Endothelial cell (in vitro differentiated cells): ENCODE measurements at regions not wholly inside any gene's neighbourhood (a gene's known extent, or its start where the extent isn't known, plus 50 kb on each side); places are given as distances from the start of the nearest gene placed in this dataset.

Experiments used
- DNase-seq: peaks from one replicate; pipeline ENCODE4 v3.0.0; 2021; ENCODE audit warnings: low spot score
- H3K27ac Mint-ChIP-seq: one replicate; pipeline ENCODE4 v1.8.0; 2021; ENCODE audit warnings: mixed read lengths, inconsistent platforms; ENCODE audit not compliant: unreplicated experiment
- H3K27me3 Mint-ChIP-seq: one replicate; pipeline ENCODE4 v1.8.0; 2021; ENCODE audit warnings: mild to moderate bottlenecking, moderate library complexity, mixed read lengths, inconsistent platforms; ENCODE audit not compliant: unreplicated experiment
- H3K36me3 Mint-ChIP-seq: one replicate; pipeline ENCODE4 v1.8.0; 2021; ENCODE audit warnings: mild to moderate bottlenecking, low read depth, mixed read lengths, inconsistent platforms; ENCODE audit not compliant: unreplicated experiment
- H3K4me1 Mint-ChIP-seq: one replicate; pipeline ENCODE4 v1.8.0; 2021; ENCODE audit warnings: mild to moderate bottlenecking, mixed read lengths, inconsistent platforms; ENCODE audit not compliant: unreplicated experiment
- H3K4me3 Mint-ChIP-seq: one replicate; pipeline ENCODE4 v1.8.0; 2021; ENCODE audit warnings: mild to moderate bottlenecking, mixed read lengths, inconsistent platforms; ENCODE audit not compliant: unreplicated experiment
- H3K9me3 Mint-ChIP-seq: one replicate; pipeline ENCODE4 v1.8.0; 2021; ENCODE audit warnings: mixed read lengths, inconsistent platforms; ENCODE audit not compliant: unreplicated experiment
- CTCF ChIP-seq: fragments of 200-600 bp; sonication (generic); IDR thresholded peaks from one replicate; pipeline ENCODE4 v1.5.0; 2021; ENCODE audit warnings: antibody characterized with exemption; ENCODE audit not compliant: unreplicated experiment

- H3K27me3 Mint-ChIP-seq = no peaks in the 10 kb centered on the region
- no peaks in the 10 kb centered on the region for H3K36me3 Mint-ChIP-seq
- no peak for DNase-seq
- no peaks in the 10 kb centered on the region for H3K4me1 Mint-ChIP-seq
- no peak overlapping the region for H3K27ac Mint-ChIP-seq
- TF ChIP-seq CTCF = no peak
- no peaks in the 10 kb centered on the region for H3K9me3 Mint-ChIP-seq
- no peak overlapping the region for H3K4me3 Mint-ChIP-seq
Observed at GRCh38 chr6:100959280-100959679, 78.2 kb upstream of the ASCC3 start.

- no peak for TF ChIP-seq CTCF
- H3K4me3 Mint-ChIP-seq = no peak overlapping the region
- no peak overlapping the region for H3K27ac Mint-ChIP-seq
- no peaks in the 10 kb centered on the region for H3K36me3 Mint-ChIP-seq
- no peaks in the 10 kb centered on the region for H3K27me3 Mint-ChIP-seq
- H3K9me3 Mint-ChIP-seq = no peaks in the 10 kb centered on the region
- H3K4me1 Mint-ChIP-seq = no peaks in the 10 kb centered on the region
- DNase-seq = no peak
Observed at GRCh38 chr6:100962466-100962865, 81.3 kb upstream of the ASCC3 start.

GRCh38 chr6:100965067-100965466, 83.9 kb upstream of the ASCC3 start:
- H3K4me1 Mint-ChIP-seq = no peaks in the 10 kb centered on the region
- no peaks in the 10 kb centered on the region for H3K9me3 Mint-ChIP-seq
- H3K27ac Mint-ChIP-seq = no peak overlapping the region
- no peak for TF ChIP-seq CTCF
- H3K36me3 Mint-ChIP-seq = no peaks in the 10 kb centered on the region
- no peaks in the 10 kb centered on the region for H3K27me3 Mint-ChIP-seq
- no peak for DNase-seq
- H3K4me3 Mint-ChIP-seq = no peak overlapping the region

- Mint-ChIP-seq H3K9me3 (no peaks in the 10 kb centered on the region), H3K36me3 (no peaks in the 10 kb centered on the region), H3K4me1 (no peaks in the 10 kb centered on the region), H3K27me3 (no peaks in the 10 kb centered on the region), H3K27ac (no peak overlapping the region), H3K4me3 (no peak overlapping the region)
- no peak for TF ChIP-seq CTCF
- DNase-seq = no peak
Observed at GRCh38 chr6:100968949-100969348, 87.8 kb upstream of the ASCC3 start.

GRCh38 chr6:100979267-100979666, 98.1 kb upstream of the ASCC3 start:
- no peaks in the 10 kb centered on the region for H3K27me3 Mint-ChIP-seq
- no peak overlapping the region for H3K27ac Mint-ChIP-seq
- no peak for TF ChIP-seq CTCF
- no peaks in the 10 kb centered on the region for H3K9me3 Mint-ChIP-seq
- H3K36me3 Mint-ChIP-seq = no peaks in the 10 kb centered on the region
- no peak for DNase-seq
- no peaks in the 10 kb centered on the region for H3K4me1 Mint-ChIP-seq
- no peak overlapping the region for H3K4me3 Mint-ChIP-seq
